Coronary artery (tissue), 2 donors: ENCODE measurements at regions not wholly inside any gene's neighbourhood (a gene's known extent, or its start where the extent isn't known, plus 50 kb on each side); places are given as distances from the start of the nearest gene placed in this dataset.

Experiments
- DNase-seq: peaks from one replicate; pipeline ENCODE4 v3.0.0-alpha.2; 2017; ENCODE audit warnings: low spot score
- H3K27ac ChIP-seq, 2 donors: fragments of 200-600 bp; sonication (generic); one replicate each; pipeline ENCODE4 v1.5.1; 2016 to 2019
- H3K4me3 ChIP-seq: fragments of 200-600 bp; sonication (generic); 2 replicates; pipeline ENCODE4 v1.5.1; 2016; ENCODE audit warnings: mild to moderate bottlenecking, moderate library complexity
- CTCF ChIP-seq: fragments of 200-600 bp; sonication (generic); IDR thresholded peaks from one replicate; pipeline ENCODE4 v1.5.1; 2019; ENCODE audit warnings: antibody characterized with exemption

DNA sequence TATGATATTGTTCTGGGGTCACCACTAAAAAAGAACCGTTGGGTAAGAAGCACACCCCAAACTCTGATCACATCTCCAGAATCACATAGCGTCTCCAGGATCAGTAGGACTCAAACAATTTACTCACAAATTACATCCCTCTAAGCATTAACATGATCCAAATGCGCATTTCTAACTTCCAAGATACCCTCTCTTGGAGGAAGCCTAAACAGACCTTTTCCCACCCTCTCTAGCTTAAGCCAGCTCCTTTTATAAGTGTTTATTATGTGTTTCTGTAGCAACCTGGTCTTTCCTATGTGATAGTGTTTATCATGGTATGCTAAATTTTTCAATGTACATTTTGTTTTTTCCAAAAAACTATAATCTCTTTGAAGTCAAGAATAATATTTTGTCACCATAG is 1846.5 kb downstream of the OLFM4 start:
- no peak overlapping the region for H3K4me3 ChIP-seq
- no peak for DNase-seq
- no peak for TF ChIP-seq CTCF

GRCh38 chr13:54879036-54879435 is 1850.4 kb downstream of the OLFM4 start:
- TF ChIP-seq CTCF: no peak
- H3K4me3 ChIP-seq: no peak overlapping the region
- no peak for DNase-seq
- H3K27ac ChIP-seq: no peak overlapping the region

More for the DNA sequence above, 1846.5 kb downstream of the OLFM4 start:
- no peak overlapping the region for H3K27ac ChIP-seq

DNA sequence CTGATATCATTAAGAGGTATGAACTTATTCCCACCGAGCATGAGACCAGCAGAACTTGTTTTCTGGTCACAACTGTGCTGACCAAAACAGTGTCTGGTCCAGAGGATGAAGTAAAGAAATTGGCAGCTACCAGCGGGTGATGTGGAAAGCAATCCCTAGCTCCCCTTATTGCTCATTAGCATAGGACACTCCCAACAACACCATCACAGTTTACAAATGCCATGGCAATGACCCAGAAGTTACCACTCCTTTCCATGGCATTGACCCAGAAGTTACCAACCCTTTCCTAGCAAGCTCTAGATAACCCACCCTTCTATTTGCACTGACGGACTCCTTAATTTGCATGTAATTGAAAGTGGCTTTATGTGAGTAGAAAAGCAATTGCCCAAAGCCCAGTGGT is 1856.1 kb downstream of the OLFM4 start:
- no peak overlapping the region for H3K27ac ChIP-seq
- TF ChIP-seq CTCF: no peak
- H3K4me3 ChIP-seq: no peak overlapping the region
- DNase-seq: no peak

GRCh38 chr13:54890976-54891375 is 1862.4 kb downstream of the OLFM4 start:
- Histone ChIP-seq H3K4me3 (no peak overlapping the region), H3K27ac (no peak overlapping the region)
- no peak for DNase-seq
- TF ChIP-seq CTCF: no peak

- no peak for DNase-seq
- Histone ChIP-seq H3K4me3 (no peak overlapping the region), H3K27ac (no peak overlapping the region)
- TF ChIP-seq CTCF: no peak
These were observed 1872.7 kb downstream of the OLFM4 start for GRCh38 chr13:54901316-54901715.

GRCh38 chr13:54912367-54912766 is 1883.8 kb downstream of the OLFM4 start:
- no peak overlapping the region for H3K27ac ChIP-seq
- no peak for DNase-seq
- no peak overlapping the region for H3K4me3 ChIP-seq
- TF ChIP-seq CTCF: no peak

GRCh38 chr13:54913668-54914067 is 1885.1 kb downstream of the OLFM4 start:
- no peak for TF ChIP-seq CTCF
- H3K4me3 ChIP-seq: no peak overlapping the region
- no peak overlapping the region for H3K27ac ChIP-seq
- no peak for DNase-seq
